ENCODE measurements at regions not wholly inside any gene's neighbourhood (a gene's known extent, or its start where the extent isn't known, plus 50 kb on each side); places are given as distances from the start of the nearest gene placed in this dataset.

DNA sequence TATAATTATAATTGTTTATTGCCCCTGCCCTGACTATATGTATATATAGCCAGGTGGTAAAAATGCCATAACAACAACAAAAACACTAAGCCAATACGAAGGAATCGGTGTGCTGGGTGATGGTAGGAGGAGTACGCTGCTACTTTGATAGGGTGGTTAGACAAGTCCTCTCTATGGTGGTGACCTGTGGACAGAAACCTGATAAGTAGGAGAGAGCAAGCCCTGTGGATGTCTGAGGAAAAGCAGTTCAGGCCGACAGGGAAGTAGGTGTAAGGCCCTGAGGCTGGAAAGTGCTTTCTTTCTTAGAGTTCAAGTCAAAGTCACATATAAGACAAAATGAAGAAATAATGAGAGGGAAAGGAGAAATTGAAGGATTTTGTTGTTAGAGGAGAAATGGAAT is 823.8 kb upstream of the CELF2 start:
- no peak for TF ChIP-seq POLR2A (IDR thresholded peaks at IDR 0.05)
- TF ChIP-seq, protein P1, sequence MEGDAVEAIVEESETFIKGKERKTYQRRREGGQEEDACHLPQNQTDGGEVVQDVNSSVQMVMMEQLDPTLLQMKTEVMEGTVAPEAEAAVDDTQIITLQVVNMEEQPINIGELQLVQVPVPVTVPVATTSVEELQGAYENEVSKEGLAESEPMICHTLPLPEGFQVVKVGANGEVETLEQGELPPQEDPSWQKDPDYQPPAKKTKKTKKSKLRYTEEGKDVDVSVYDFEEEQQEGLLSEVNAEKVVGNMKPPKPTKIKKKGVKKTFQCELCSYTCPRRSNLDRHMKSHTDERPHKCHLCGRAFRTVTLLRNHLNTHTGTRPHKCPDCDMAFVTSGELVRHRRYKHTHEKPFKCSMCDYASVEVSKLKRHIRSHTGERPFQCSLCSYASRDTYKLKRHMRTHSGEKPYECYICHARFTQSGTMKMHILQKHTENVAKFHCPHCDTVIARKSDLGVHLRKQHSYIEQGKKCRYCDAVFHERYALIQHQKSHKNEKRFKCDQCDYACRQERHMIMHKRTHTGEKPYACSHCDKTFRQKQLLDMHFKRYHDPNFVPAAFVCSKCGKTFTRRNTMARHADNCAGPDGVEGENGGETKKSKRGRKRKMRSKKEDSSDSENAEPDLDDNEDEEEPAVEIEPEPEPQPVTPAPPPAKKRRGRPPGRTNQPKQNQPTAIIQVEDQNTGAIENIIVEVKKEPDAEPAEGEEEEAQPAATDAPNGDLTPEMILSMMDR (IDR thresholded peaks at IDR 0.05): no peak
